Occipital lobe (tissue), 1 donor: ENCODE measurements at regions not wholly inside any gene's neighbourhood (a gene's known extent, or its start where the extent isn't known, plus 50 kb on each side); places are given as distances from the start of the nearest gene placed in this dataset.

Source experiments
- DNase-seq: peaks from one replicate; lab custom pipeline; 2025; lab: John Stamatoyannopoulos, UW

DNA sequence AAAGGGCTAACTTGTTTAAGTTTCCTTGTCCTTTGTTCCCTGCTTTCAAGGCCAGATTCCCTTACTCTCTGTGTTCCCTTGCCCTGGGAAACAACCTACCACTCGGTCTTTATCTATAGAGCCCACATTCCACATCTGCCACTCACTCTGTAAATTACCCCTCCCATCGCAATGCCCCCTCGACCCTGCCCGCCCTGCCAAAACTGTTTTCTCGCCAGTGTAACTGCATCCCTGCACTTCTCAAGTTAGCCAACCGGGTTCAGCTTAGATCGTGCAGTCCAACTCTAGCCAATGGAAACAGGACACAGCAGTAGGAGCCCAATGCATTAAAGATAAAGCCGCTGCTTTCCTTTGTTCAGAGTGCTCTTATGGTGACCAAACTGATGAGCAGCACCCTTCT lies 263.6 kb downstream of the TBL1XR1 start:
- DNase-seq: no peak

DNA sequence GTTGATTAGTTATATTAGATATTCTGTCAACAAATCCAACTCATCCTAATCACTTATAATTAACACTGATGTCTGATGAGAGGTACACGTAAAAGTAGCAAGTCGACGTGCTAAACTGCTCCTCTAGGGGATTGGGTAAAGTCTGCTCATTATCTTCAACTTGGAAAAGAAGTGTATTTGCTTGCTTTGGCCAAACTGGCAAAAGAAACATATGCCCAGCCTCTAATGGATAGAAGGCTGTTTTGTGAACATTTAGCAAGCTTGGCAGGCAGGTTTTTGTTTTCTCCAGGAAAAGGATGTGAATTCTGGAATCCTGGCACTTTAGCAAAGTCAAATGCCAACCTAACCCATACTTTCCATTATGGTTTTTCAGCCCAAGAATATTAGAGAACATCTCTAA lies 264.8 kb downstream of the TBL1XR1 start:
- no peak for DNase-seq

DNA sequence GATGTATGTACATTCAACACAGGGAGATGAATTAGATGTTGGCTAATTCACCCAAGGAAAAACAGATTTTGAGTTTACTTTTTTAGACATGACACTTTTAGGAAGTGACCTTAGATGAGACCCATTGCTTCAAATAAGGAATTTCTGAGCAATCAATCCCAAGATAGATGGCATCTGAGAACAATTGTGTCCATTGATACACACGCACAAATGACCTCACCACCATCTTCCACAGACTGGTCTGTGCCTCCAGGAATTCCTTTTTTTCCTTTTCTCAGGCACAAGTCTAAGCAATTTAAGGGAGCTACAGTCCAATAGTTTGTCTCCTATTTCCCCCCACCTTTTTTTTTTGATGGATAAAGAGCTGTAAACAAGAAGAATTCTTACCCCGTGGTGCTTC lies 265.3 kb downstream of the TBL1XR1 start:
- DNase-seq: no peak

DNA sequence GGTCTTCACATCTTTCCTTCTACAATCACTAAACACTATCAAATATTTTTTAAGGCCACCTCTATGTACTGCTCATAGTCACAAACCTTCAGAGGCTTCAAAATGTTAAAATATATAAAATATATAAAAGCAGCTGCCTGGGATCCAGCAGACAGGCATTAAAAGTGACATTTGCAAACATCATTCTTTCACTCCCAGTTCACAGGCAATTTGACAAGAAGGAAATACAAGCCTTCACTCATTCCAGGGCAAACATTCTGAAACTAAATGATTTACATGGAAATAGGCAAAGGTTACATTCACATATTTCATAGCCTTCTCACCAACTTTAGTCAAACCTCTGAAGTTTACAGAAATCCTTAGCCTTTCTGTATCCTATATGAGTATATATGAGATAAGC lies 266.3 kb downstream of the TBL1XR1 start:
- no peak for DNase-seq

DNA sequence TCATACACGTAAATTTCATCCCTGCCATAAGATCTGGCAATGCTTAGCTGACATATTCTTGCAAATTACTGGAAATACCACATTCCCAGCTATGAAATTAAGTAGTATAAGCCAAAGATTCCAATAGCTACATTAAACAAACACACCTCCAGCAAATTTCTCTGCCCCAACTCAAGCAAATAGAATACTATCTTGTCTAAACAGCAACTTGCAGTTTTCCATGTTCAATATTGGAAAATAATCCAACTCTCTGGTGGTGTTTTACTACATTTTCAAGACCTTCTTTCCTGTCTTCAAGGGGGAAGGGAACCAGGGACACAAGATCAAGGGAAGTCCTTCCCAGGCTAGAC lies 268.7 kb downstream of the TBL1XR1 start:
- no peak for DNase-seq

DNA sequence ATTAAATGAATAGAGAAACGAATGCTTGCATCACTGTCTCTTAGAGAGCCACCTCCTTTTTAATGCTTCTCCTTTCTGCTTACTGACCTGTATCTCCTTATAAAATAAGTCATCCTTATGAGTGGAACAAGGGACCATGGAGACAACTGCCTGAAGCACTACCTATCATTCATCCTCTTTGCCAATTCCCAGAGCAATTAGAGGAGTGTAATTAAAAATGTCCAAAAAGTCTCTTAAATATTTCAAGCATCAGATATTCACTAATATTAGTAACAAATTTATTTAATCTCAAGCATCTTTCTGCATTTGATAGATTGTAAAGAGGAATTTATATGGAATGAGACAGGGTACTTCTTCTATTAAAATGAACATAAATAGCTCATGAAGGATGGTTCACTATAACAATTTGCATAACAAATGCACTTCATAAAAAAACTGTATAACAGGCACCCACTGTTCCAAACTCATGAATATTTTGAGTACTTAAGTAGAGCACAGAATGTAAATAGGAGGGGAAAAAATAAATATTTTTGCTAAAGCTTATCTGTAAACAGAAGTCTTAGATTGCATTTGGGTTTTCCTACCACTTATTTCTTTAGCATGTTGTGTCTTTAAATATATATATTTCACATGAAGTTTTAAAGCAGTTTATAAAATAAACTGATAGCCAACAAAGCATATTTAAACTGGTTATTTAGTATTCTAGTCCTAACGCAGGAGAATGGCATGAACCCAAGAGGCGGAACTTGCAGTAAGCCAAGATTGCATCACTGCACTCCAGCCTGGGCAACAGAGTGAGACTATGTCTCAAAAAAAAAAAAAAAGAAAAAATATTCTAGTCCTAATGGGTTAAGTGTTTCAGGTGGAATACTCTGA lies 269.3 kb downstream of the TBL1XR1 start:
- DNase-seq: no peak

DNA sequence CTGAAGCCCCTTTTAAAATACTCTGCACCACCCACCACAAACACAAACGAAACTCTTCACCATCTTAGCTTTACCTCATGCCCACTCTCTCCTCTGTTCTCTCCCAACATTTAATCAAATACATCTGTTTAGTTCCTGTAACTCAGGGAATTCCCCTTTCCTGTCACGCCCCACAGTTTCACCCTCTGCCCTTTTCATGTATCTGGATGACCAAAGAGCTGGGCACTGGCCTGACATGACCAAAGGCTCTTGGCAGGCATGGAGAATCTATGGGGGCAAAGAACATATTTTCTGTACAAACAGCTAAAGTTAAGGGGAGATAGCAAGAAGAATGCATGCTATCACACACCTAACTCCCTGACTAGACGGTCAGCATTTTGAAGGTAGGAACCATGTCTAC lies 270.0 kb downstream of the TBL1XR1 start:
- no peak for DNase-seq

DNA sequence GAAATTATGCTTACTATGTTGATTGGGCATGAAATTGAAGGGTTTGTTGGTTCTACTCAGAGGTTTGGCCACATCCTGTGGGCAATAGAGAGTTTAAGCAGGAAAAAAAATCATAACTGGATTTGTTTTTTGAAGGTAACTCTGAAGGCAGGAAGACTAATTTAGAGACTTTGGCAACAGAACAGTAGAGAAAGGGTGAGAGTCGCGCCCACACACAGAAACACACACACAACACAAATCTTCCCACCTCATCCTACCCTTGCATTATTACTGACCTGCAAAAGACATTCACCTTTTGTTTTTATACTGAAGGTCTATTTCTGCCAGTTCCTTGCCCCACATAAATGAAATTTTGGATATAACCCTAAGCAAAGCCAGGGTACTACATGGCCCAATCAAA lies 270.6 kb downstream of the TBL1XR1 start:
- no peak for DNase-seq

DNA sequence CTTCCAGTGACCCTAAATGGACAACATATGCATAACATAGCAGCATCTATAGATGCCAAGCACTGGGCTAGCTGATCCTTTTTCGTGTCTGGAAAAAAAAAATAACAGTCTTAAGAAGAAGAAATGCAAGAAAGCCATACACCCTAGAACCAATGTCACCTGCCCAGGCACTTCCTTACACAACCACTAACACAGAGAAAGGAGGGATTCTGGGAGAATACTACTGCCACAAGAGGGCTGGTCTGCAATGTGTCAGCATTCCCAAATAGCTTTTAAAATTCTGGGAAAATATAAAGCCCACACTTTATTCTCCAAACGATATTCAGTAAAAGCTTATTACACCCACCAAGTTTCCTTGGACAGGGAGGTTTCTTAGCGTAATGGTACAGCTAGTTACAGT lies 271.2 kb downstream of the TBL1XR1 start:
- no peak for DNase-seq

DNA sequence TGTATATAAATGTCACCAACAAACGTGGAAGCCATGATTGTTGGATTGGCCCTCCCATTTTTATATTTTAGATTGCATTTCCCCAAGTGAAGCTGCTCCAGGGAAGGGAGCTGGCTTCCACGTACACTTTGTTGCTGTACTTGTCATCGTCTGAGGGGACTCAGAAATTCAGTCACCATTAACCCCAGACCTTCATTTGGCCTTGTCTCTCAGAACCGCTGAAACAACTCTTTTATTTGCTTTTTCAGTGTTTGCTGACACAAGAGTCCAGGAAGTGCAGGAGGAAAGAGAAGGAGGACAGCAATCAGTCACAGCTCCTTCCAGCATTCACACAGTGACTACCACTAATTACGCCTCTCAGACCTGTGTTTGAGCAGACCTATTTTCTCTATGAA lies 276.5 kb downstream of the TBL1XR1 start:
- DNase-seq: no peak

DNA sequence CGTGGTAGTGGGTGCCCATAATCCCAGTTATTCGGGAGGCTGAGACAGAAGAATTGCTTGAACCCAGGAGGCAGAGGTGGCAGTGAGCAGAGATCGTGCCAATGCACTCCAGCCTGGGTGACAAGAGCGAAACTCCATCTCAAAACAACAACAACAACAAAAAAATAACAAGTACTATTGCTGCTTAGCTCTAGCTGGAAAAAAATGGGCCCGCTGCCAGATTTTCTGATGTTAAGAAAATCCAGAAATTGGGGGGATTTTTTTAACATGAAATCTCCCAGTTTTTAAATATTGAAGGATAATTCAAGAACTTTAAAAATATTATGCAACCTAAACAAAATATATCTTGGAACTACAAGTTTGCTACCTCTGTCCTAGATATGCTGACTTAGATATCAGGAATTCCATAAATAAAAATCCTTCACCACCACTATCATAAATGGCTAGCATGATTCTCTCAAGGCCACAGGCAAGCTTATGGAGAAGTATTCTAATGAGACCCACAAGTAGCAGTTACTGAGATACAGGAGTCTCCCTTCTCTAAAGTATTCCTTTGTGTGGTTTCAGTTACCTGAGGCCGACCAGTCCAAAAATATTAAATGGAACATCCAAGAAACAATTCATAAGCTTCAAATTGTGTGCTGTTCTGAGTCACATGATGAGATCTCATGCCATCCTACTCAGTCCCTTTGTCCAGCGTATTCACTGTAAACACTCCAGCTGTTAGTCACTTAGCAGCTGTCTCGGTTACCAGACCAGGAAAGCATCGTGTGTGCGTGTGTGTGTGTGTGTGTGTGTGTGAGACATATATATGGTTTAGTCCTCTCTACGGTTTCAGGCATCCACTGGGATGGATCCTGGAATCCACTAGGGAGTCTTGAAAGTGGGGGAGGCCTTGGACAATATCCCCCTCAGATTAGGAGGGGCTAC lies 277.2 kb downstream of the TBL1XR1 start:
- no peak for DNase-seq

DNA sequence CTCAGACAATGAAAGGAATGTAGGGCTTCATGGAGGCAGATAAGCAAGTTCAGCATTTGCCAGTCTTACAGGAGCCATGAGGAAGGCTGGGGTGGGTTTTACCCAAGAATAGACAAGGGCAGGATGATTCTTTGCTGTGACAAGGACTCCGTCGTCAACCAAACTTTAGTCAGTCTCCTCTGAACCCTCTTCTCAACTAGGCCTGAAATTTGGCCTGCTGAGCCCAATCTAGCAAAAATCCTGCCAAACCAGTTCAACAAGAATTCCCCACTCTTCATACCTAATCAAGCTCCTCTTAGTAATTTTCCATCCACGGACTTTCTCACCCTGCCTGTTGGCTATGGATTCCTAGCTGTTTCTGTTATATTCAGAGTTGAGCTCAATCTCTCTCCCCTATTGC lies 280.5 kb downstream of the TBL1XR1 start:
- no peak for DNase-seq

DNA sequence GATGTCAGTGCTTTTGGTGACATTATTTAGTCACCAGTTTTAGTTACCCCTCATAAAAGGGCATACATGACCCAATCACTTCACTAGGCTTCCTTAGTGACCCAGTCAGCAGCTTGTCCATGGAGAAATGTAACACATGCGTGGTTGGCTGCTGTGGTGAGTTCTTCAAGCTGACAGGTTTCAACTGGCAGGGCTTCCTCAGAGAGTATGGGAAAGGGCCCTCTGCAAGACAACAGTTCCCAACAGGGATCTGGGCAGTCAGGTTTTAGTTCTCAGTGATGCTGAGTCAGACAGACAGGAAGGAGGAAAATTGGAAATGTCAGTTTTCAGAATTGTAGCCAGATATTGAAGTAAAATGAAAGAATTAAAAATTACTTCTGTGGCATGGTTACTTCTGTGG lies 282.5 kb downstream of the TBL1XR1 start:
- no peak for DNase-seq

DNA sequence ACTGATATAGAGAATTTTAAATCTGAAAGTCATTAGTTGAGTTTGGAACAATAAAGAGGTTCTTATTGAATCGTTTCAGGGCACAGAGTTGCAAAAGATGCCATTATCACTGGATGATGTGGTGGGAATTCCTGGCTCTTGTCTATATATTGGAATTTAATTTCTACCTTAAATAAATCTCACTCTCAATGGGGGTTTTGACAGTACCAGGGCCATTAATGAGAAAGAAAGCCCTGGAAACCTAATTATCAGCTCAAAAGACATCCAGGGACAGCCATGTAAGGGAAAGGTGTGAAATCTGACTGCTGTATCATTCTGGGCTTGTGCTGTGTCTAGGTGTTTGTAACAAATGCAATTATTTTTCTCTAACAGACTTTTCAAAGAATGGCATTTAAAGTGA lies 285.7 kb downstream of the TBL1XR1 start:
- no peak for DNase-seq

DNA sequence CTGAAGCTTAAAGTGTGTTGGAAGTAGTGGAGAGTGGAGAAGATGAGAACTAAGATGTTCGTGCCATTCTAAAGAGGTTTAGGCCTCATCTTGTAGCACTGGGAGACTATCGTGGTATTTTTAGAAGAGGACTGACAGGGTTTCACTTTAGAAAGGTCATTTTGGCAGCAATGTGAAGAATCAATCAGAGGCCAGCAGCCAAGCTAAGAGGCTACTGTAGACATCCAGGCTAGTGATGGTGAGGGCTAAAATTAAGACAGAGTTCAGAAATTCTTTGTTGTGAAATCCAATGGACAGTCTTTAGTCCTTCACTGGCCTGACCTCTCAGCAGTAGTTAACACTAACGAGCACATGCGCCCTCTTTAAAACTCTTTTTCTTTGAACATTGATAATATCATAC lies 288.2 kb downstream of the TBL1XR1 start:
- DNase-seq: no peak

DNA sequence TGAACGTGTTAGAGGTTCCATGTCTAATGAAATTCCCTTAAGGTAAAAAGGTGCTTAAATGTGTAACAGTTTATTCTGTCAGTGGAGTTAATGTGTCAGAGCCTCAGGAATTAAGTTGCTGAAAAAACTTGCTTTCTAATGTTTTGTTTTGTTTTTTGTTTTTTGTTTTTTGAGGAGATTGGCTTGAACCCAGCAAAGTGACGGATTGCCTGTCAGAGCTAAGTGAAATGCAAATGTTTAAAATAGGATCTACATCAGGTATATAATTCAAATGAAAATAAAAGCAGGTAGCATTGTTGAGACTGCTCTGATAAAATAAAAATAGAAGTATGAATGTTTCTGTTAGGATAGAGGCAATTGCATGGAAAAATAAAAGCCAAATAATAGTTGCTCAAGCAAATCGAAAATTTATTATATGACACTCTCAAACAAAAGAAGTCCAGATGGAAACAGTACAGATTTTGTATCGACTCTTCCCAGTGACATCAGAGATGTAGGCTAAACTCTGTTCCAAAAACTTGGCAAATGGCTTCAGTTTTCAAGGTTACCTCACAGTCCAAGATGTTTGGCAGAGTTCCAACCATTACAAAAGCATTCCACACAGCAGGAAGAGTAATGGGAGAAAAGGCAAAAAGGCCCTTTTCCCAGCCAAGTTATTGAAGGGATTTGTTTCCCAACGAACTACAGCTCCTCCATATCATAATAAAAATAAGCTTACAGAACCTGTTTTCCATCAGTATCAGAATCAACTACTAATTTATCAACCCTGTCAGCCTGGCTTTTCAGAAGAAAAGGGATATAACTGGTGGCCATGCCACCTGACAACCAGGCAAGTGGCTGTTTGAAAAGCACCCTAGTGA lies 291.0 kb downstream of the TBL1XR1 start:
- no peak for DNase-seq

DNA sequence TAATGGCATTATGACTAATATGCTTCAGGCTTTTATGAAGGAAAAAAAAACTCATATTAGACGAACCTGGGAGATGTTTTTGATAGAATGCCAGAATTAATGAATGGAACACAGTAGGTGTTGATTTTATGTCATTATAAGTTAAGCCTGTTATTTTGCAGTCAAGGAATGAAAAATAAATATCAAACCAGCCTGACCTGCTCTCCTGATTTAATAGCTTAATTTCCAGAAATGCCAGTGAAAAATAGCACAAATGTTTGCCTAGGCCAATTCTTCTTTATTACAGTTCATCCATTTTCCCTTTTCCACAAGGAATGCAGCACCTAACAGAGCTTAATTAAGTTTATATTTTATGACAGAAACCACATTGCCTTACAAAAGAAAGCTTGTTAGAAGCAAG lies 292.0 kb downstream of the TBL1XR1 start:
- DNase-seq: no peak

DNA sequence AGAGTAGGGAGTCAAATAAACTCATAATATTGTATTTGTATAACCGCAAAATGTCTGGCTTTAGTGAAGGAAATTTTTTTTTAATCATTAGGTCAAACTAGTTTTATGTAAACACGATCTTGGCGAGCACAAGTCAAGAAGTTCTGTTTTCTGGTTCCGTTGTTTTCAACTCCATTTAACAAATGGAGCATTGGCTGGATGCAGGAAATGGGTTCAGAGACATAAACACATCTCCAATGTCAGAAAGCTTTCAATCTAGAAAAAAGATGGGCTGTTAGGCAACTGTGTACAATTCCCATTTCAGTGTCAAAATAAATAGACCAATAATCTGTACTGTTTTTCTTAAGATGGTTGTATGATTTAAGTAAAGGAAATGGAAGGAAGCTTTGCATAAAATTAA lies 292.8 kb downstream of the TBL1XR1 start:
- DNase-seq: no peak

DNA sequence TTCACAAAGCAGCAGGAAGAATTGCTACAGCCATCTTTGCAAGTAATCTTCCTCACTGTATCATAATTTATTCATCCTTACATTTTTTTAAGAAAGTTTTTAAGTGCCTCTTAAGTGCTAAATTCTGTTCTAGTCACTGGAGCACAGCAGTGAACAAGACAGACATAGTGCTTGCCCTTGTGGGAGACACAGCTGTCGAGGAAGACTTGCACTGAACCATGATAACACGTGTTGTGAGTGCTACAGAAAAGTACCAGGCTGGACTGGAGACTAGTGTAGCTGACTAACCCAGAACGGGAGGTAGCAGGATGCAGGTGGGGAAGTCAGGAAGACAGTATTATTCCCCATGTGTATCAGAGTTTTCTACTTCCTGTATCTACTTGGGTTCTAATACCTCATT lies 300.6 kb downstream of the TBL1XR1 start:
- DNase-seq: no peak

DNA sequence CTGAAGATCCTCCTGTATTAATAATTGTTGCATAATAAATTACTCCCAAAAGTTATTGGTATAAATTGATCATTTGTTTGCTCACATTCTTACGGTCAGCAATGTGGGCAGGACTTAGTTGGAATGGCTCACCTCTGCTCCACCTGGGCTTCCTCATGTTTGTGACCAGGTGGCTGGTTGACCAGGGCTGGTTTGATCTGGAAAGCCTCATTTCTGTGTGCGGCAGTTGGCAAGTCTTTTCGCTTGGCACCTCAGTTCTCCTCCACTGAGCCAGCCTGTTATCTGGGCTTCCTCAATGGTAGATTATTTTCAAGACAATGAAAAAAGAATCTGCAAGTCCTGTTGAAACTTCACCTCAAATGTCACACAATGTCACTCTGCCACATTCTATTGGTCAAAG lies 301.1 kb downstream of the TBL1XR1 start:
- no peak for DNase-seq

DNA sequence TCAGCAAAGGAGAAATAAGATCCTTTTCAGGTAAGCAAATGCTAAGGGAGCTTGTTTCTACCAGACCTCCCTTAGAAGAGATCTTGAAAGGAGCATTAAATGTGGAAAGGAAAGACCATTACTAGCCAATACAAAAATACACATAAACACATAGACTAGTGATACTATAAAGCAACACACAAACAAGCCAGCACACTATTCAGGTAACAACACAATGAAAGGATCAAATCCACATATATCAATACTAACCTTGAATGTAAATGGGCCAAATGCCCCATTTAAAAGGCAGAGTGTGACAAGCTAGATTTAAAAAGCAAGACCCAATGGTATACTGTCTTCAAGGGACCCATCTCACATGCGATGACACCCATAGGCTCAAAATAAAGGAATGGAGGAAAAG lies 317.6 kb downstream of the TBL1XR1 start:
- no peak for DNase-seq

DNA sequence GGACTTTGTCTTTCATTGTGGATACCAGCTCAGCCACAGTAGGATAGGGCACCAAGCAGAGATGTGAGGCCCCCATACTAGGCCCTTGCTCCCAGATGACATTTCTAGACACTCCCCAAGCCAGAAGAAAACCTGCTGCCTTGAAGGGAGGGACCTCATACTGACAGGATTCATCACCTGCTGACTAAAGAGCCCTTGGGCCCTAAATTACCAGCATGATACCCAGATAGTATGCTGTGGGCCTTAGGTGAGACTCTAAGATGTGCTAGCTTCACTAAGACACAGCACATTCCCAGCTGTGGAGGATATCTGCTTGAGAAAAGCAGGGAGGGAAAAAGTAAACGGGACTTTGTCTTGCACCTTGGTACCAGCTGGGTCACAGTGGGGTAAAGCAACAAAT lies 324.0 kb downstream of the TBL1XR1 start:
- DNase-seq: no peak
